ENCODE measurements at regions not wholly inside any gene's neighbourhood (a gene's known extent, or its start where the extent isn't known, plus 50 kb on each side); places are given as distances from the start of the nearest gene placed in this dataset.

DNA sequence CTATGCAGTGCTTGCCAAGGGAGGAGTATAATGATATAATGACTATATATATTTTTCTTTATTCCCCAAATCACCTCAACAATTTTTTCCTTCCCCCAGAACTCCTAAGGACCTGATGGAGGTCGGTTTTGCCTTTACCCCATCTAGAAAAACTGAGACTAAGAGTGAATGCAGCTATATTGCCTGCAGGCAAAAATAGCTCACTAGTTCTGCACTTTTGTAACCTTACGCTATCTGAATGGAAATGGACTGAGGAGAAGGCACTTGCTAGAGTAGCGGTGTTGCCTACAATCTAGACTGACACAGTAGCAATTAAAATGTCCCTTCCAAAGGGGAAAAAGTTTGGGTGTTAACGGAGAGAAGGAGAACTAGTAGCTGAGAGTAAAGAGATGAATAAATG lies 379.5 kb upstream of the SEMA6D start:
- no peak overlapping the region for H3T11ph ChIP-seq (ENCODE audit: low read length)

More for the DNA sequence above, 379.5 kb upstream of the SEMA6D start:
- H2BK20ac ChIP-seq (ENCODE audit: low read depth, low read length, poor library complexity, severe bottlenecking): no peak overlapping the region
- H3K4me1 ChIP-seq (ENCODE audit: insufficient read depth, low read length): no peaks in the 10 kb centered on the region
- no CpG with 5 or more reads among the region's 4 CpGs for WGBS (ENCODE audit: extremely low coverage, insufficient read length, low lambda C conversion rate)
- H3K27ac Mint-ChIP-seq: no peak overlapping the region
- no peaks in the 10 kb centered on the region for H3K79me1 ChIP-seq (ENCODE audit: insufficient read depth, low read depth, low read length, poor library complexity, severe bottlenecking)
- H2BK5ac ChIP-seq (ENCODE audit: insufficient read length, low read length): no peak overlapping the region
- TF ChIP-seq, protein P1, sequence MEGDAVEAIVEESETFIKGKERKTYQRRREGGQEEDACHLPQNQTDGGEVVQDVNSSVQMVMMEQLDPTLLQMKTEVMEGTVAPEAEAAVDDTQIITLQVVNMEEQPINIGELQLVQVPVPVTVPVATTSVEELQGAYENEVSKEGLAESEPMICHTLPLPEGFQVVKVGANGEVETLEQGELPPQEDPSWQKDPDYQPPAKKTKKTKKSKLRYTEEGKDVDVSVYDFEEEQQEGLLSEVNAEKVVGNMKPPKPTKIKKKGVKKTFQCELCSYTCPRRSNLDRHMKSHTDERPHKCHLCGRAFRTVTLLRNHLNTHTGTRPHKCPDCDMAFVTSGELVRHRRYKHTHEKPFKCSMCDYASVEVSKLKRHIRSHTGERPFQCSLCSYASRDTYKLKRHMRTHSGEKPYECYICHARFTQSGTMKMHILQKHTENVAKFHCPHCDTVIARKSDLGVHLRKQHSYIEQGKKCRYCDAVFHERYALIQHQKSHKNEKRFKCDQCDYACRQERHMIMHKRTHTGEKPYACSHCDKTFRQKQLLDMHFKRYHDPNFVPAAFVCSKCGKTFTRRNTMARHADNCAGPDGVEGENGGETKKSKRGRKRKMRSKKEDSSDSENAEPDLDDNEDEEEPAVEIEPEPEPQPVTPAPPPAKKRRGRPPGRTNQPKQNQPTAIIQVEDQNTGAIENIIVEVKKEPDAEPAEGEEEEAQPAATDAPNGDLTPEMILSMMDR (conservative IDR thresholded peaks at IDR 0.05): no peak
- no peak overlapping the region for H2AFZ ChIP-seq (ENCODE audit: low read length)
- no peak overlapping the region for H2BK12ac ChIP-seq (ENCODE audit: insufficient read length, low read depth, low read length)
- no peak overlapping the region for H3K4me2 ChIP-seq (ENCODE audit: insufficient read depth, insufficient read length, low read length)
- H3K4ac ChIP-seq (ENCODE audit: low read depth, low read length): no peak overlapping the region
- H3K14ac ChIP-seq (ENCODE audit: insufficient read depth, low read length): no peak overlapping the region
- H3K79me2 ChIP-seq (ENCODE audit: insufficient read depth, low read length): no peaks in the 10 kb centered on the region
- no peak overlapping the region for H4K5ac ChIP-seq (ENCODE audit: insufficient read length, low read depth, low read length)
- no peaks in the 10 kb centered on the region for H3K27me3 ChIP-seq (ENCODE audit: insufficient read depth, low read length)
- no peaks in the 10 kb centered on the region; a peak in 1 of 5 replicates for H3K9me3 Mint-ChIP-seq
- H4K20me1 ChIP-seq (ENCODE audit: control insufficient read depth, insufficient read depth, insufficient read length): no peaks in the 10 kb centered on the region
- H2BK120ac ChIP-seq (ENCODE audit: low read depth, low read length, poor library complexity, severe bottlenecking): no peak overlapping the region
- no peak overlapping the region for H4K8ac ChIP-seq (replicated peaks; ENCODE audit: insufficient read length, low read depth, low read length)
- no peak overlapping the region for H3K56ac ChIP-seq (ENCODE audit: insufficient read length, low read depth, low read length)
- no peak overlapping the region for H3K4me3 Mint-ChIP-seq
- no peak overlapping the region for H2AK5ac ChIP-seq (ENCODE audit: insufficient read length, low read length)
- H3K36me3 Mint-ChIP-seq (ENCODE audit: insufficient read depth in 1 of 3, low read depth in 3 of 3): no peaks in the 10 kb centered on the region; a peak in 1 of 7 replicates
- no peaks in the 10 kb centered on the region for H3K4me1 Mint-ChIP-seq
- no peak overlapping the region for H2BK15ac ChIP-seq (ENCODE audit: low read depth, low read length)
- no peak overlapping the region for H3K27ac ChIP-seq (ENCODE audit: insufficient read length, low read depth, low read length)
- H3K9ac ChIP-seq (ENCODE audit: extremely low read depth, insufficient read length, low read length): no peak overlapping the region
- no peaks in the 10 kb centered on the region for H3K27me3 Mint-ChIP-seq (ENCODE audit: low read depth)
- H3K23ac ChIP-seq (ENCODE audit: insufficient read length, low read depth, low read length): no peak overlapping the region
- no peaks in the 10 kb centered on the region for H3K9me3 ChIP-seq (ENCODE audit: control insufficient read depth, low read depth, low read length)
- no peak overlapping the region for H4K91ac ChIP-seq (ENCODE audit: insufficient read length, low read depth, low read length)
- H3K18ac ChIP-seq (ENCODE audit: insufficient read length, low read depth, low read length): no peak overlapping the region
- no peaks in the 10 kb centered on the region for H3K23me2 ChIP-seq (ENCODE audit: insufficient read length, low read depth, low read length, poor library complexity, severe bottlenecking)
- DNase-seq: no peak

Measured in H9 (cell line).